ENCODE measurements at regions not wholly inside any gene's neighbourhood (a gene's known extent, or its start where the extent isn't known, plus 50 kb on each side); places are given as distances from the start of the nearest gene placed in this dataset.

GRCh38 chr12:69094606-69095216 is 144.7 kb upstream of the CPSF6 start:
- in situ Hi-C loops (cut with HindIII; ENCODE audit: low pct_ligation_motif_present, low sequenced_read_pairs): no loop called here
- DNase-seq: no peak
- TF ChIP-seq CTCF (IDR thresholded peaks at IDR 0.05; ENCODE audit: low read depth, low read length, missing control alignments): no peak
- no peak overlapping the region for H3K27ac ChIP-seq
- no peaks in the 10 kb centered on the region for H3K36me3 ChIP-seq (replicated peaks)
- H3K27me3 ChIP-seq (replicated peaks): no peaks in the 10 kb centered on the region
- H3K4me3 ChIP-seq (ENCODE audit: low read depth, low read length): no peak overlapping the region

- Histone ChIP-seq H3K27me3 (replicated peaks) (no peaks in the 10 kb centered on the region), H3K4me3 (ENCODE audit: low read depth, low read length) (no peak overlapping the region), H3K36me3 (replicated peaks) (no peaks in the 10 kb centered on the region), H3K27ac (no peak overlapping the region)
- no peak for TF ChIP-seq CTCF (IDR thresholded peaks at IDR 0.05; ENCODE audit: low read depth, low read length, missing control alignments)
- in situ Hi-C loops (cut with HindIII; ENCODE audit: low pct_ligation_motif_present, low sequenced_read_pairs): no loop called here
- peak; percentile 19 for DNase-seq
These were observed 143.4 kb upstream of the CPSF6 start for GRCh38 chr12:69095765-69096477.

DNA sequence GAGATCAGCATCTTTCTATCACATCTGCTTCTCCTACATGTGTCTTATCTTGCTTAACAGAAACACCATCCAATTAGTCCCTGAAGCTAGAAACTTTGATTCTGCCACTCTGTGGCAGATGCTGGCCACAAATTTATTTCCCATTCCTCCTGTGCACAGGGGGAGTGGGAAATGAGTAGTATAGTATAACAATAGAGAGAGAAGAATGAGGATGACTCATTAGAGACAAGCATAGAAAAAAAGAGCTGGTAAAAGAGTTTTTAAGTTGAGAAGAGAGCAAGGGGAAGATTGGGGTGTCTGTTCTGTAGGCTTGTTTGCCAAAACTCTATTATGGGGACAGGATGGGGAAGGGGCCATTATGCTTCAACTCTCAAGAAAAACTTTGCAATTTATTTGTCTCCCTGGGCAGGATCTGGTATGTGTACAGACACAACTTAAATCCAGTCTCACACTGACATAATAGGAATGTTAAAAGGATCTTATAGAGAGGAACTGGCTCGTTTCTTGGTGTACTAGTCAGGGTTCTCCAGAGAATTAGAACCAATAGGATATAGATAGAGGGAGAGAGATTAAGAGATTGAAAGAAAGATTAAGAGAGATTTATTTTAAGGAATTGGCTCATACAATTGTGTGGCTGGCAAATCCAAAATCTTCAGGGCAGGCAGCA is 142.6 kb upstream of the CPSF6 start:
- H3K36me3 ChIP-seq (replicated peaks): no peaks in the 10 kb centered on the region
- peak; percentile 14 for DNase-seq
- H3K4me3 ChIP-seq (ENCODE audit: low read depth, low read length): no peak overlapping the region
- in situ Hi-C loops (cut with HindIII; ENCODE audit: low pct_ligation_motif_present, low sequenced_read_pairs): no loop called here
- no peak for TF ChIP-seq CTCF (IDR thresholded peaks at IDR 0.05; ENCODE audit: low read depth, low read length, missing control alignments)
- H3K27ac ChIP-seq: no peak overlapping the region
- no peaks in the 10 kb centered on the region for H3K27me3 ChIP-seq (replicated peaks)

DNA sequence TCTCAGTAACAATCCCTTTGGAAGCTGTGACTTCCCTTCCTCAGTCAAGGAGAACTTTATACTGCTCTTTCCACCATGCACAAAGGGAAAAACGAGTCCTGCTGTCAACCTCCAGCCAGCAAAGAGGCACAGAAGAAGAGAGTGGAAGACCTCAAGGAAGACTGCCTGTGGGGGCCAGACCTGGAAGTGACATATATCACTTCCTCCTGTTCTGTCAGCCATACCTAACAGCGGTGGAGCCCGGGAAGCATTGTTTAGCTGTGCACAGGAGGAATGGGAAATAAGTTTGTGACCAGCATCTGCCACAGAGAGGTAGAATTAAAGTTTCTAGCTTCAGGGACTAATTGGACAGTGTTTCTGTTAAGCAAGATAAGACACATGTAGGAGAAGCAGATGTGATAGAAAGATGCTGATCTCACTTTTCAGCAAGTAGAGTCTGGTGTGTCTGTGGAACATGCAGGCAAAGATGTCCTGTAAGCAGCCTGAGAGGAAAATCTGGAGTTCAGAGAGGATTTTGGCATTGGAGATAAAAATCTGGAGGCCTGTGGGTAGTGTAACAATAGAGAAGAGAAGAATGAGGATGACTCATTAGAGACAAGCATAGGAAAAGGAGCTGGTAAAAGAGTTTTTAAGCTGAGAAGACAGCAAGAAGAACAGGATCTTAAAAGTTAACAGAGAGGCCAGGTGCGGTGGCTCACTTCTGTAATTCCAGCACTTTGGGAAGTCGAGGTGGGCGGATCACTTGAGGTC is 141.6 kb upstream of the CPSF6 start:
- no peak overlapping the region for H3K27ac ChIP-seq
- no peaks in the 10 kb centered on the region for H3K36me3 ChIP-seq (replicated peaks)
- no peaks in the 10 kb centered on the region for H3K27me3 ChIP-seq (replicated peaks)
- in situ Hi-C loops (cut with HindIII; ENCODE audit: low pct_ligation_motif_present, low sequenced_read_pairs): no loop called here
- TF ChIP-seq CTCF (IDR thresholded peaks at IDR 0.05; ENCODE audit: low read depth, low read length, missing control alignments): no peak
- H3K4me3 ChIP-seq (ENCODE audit: low read depth, low read length): no peak overlapping the region
- DNase-seq: peak; percentile 24

DNA sequence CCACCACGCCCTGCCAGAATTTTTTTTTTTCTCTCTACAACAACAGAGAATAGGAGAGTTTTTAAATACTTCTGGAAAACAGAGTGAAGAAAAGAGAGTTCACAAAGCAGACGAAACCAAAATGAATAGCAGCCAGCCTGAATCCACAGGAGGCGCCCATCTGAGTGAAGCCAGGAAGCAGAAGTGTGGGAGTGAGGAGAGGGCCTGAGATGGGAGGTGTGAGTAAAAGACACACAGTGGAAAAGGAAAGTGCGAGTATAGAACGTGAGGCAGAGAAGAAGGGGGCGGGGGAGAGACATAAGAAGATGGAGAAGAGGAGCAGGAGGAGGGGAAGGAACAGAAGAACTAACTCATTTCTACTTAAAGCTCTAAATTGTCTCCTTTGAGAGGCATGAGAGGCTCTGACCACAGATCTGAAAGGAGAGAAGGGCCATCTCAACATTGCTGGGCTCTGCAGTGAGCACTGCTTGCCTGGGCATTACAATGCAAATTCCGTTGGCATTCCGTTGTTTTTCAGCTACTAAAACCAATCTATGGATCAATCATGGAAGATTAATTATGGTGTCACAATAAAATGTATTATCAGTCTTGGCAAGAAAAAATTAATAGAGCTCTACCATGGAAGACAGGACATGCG is 140.1 kb upstream of the CPSF6 start:
- Histone ChIP-seq H3K36me3 (replicated peaks) (no peaks in the 10 kb centered on the region), H3K27me3 (replicated peaks) (no peaks in the 10 kb centered on the region), H3K27ac (no peak overlapping the region), H3K4me3 (ENCODE audit: low read depth, low read length) (no peak overlapping the region)
- DNase-seq: no peak
- TF ChIP-seq CTCF (IDR thresholded peaks at IDR 0.05; ENCODE audit: low read depth, low read length, missing control alignments): no peak
- in situ Hi-C loops (cut with HindIII; ENCODE audit: low pct_ligation_motif_present, low sequenced_read_pairs): no loop called here

Measured in brain microvascular endothelial cell (primary cell).